HG02884 (cell line): ENCODE measurements at regions not wholly inside any gene's neighbourhood (a gene's known extent, or its start where the extent isn't known, plus 50 kb on each side); places are given as distances from the start of the nearest gene placed in this dataset.
"Not testable (repeated sequence)": the region's sequence is repeated elsewhere in the genome, so short reads cannot be mapped to it uniquely, and the experiment has no call there.

ENCODE experiments used
- ATAC-seq: cut with Tn5 transposase; IDR thresholded peaks from one replicate; pipeline ENCODE4 v1.9.1; 2021; ENCODE audit warnings: mild to moderate bottlenecking, moderate library complexity; ENCODE audit not compliant: unreplicated experiment

- ATAC-seq: no peak
Observed at GRCh38 chr16:64088838-64089237, 1033.0 kb downstream of the CDH11 start.

- ATAC-seq: no peak
Observed at GRCh38 chr16:64085296-64085695, 1036.6 kb downstream of the CDH11 start.

GRCh38 chr16:64084706-64085105 is 1037.2 kb downstream of the CDH11 start:
- no peak for ATAC-seq

DNA sequence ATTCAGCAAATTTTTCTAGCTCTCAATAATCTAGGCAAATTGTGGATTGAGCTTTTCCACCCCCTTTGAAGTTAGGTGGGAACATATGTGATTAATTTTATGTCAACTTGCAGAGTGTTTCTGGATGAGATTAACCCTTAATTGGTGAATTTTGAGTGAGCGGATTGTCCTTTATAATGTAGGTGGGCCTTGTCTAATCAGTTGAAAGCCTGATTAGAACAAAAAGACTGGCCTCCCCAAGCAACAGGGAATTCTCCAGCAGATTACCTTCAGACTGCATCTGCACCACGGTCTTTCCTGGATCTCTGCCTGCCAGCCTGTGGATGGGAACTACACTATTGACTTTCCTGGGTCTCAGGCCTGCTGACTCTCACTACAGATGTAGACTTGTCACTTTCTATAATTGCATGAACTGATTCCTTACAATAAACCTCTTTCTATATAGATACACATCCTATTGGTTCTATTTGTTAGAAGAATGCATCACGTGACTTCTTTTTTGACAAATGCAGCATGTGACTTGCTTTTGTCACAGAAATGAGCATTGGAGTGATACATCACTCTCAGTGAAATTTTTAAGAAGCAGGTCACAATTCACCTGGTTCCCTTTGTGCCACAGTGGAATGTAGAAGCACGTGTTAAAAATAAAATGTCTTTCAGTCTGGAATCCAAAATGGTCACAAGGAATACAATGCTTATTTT is 1038.3 kb downstream of the CDH11 start:
- ATAC-seq: no peak

GRCh38 chr16:64077242-64077641 is 1044.6 kb downstream of the CDH11 start:
- no peak for ATAC-seq

DNA sequence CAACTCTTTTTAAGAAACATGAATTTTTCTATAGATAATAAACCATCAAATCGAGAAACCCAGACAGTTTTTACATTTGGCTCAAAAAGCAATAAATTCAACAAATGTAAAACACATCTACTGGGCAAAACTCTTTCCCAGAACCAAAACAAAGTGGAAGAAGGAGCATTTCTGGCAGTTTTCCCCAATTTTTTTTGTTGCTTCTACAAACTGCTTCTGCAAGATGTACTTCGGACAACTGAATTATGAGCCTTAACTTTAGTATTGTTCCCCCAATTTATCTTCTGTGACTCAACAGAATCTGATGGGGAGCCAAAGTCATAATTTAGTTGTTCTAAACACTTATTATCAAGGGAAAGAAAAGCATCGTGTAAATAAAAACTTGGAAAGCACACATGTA is 1047.2 kb downstream of the CDH11 start:
- ATAC-seq: no peak

- not testable (repeated sequence) for ATAC-seq
Observed at GRCh38 chr16:64072131-64072730, 1049.6 kb downstream of the CDH11 start.

- no peak for ATAC-seq
Observed at GRCh38 chr16:64065523-64065922, 1056.3 kb downstream of the CDH11 start.

DNA sequence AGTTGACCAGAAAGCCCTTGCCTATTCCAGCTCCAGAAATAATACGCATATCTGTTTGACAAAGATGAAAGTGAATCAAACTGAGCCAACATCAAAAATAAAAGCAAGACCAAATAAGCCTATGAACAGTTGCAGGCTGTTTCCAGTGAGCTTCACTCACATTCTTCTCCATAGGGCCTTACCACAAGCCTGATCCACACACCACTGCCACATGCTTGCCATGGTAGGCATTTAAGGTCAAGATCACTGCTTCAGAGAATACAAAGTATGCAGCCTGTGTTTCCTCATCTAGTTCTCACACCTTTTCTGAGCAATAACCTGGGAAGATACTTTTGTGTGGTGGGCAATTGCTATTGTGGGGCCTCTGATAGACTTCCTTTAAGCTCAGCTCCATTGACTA is 1060.2 kb downstream of the CDH11 start:
- ATAC-seq: no peak

DNA sequence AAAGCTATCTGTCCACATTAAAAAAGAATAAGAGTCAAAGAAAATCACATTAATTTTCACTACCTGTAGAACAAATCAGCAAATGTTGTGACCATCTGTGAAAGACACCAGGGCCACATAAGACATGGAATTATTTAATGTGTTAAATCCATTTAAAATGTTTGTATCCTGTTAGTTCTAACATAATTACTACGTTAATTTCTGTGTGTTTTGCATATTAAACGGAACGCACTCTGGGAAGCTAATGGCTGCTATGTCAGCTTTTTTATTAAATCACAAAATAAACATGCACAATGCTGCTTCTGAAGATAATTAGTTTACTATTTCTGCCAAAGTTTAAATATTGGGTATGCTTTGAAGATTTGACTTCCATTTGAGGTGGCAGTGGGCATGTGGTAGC is 1061.2 kb downstream of the CDH11 start:
- no peak for ATAC-seq

DNA sequence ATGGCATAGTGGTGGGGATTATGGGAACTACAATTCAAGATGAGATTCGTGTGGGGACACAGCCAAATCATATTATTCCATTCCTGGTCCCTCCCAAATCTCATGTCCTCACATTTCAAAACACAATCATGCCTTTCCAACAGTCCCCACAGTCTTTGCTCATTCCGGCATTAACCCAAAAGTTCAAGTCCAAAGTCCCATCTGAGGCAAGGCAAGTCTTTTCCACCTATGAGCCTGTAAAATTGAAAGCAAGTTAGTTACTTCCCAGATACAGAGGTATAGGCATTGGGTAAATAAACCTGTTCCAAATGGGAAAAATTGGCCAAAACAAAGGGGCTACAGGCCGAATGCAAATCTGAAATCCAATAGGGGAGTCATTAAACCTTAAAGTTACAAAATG is 1063.2 kb downstream of the CDH11 start:
- no peak for ATAC-seq

GRCh38 chr16:64051824-64052223 is 1070.0 kb downstream of the CDH11 start:
- no peak for ATAC-seq

- ATAC-seq: no peak
Observed at GRCh38 chr16:64047878-64048277, 1074.0 kb downstream of the CDH11 start.

GRCh38 chr16:64047207-64047606 is 1074.7 kb downstream of the CDH11 start:
- no peak for ATAC-seq

GRCh38 chr16:64035337-64035736 is 1086.5 kb downstream of the CDH11 start:
- no peak for ATAC-seq

- ATAC-seq: no peak
Observed at GRCh38 chr16:64019339-64019738, 1102.5 kb downstream of the CDH11 start.

- no peak for ATAC-seq
Observed at GRCh38 chr16:64017796-64018195, 1104.1 kb downstream of the CDH11 start.

DNA sequence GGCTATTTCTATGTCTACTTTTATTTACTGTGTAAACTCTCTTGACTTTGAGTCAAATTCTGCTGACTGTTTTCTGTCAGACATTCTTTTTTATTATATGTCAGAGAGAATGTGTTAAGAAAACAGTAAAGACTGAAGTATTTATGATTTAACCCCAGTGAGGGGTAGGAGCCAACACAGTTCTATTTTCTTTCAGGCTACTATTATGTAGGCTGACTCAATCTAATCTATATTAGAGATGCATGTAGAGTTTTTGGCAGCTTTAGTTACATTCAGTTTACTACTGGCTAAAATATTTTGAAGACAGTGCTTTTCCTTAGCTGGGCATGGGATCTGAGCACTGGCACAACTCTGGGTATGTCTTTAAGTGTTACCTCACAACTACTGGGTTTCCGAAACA is 1108.0 kb downstream of the CDH11 start:
- ATAC-seq: no peak

- no peak for ATAC-seq
Observed at GRCh38 chr16:64012166-64012565, 1109.7 kb downstream of the CDH11 start.

DNA sequence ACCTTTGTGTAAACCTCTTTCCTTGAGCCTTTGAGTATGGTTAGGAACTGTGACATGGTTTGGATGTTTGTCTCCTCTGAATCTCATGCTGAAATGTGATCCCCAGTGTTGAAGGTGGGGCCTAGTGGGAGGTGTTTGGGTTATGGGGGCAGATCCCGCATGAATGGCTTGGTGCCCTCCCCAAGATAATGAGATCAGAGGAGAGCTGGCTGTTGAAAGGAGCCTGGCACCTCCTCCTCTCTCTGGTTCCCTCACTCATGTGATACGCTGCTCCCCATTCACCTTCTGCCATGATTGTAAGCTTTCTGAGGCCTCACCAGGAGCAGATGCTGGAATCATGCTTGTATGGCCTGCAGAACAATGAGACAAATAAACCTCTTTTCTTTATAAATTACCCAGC is 1110.2 kb downstream of the CDH11 start:
- no peak for ATAC-seq

- ATAC-seq: no peak
Observed at GRCh38 chr16:64008131-64008530, 1113.7 kb downstream of the CDH11 start.

DNA sequence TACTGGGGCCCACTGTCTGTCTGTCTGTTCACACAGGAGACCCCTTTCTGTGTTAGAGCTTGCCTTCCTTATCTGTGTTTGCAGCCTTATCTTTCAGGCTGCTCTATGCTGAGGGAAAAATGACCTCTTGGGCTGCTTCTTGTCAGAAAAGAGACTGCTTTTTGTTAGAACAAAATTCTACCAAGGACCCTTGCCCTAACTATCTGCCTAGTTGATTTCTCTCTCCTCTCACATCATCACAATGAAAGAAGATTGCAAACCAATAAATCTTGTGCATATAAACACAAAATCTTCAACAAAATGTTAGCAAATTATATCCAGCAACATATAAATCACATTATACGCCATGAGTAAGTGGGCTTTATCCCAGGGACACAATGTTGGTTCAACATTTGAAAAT is 1117.7 kb downstream of the CDH11 start:
- ATAC-seq: no peak

- no peak for ATAC-seq
Observed at GRCh38 chr16:63995025-63995424, 1126.8 kb downstream of the CDH11 start.
